ENCODE measurements at regions not wholly inside any gene's neighbourhood (a gene's known extent, or its start where the extent isn't known, plus 50 kb on each side); places are given as distances from the start of the nearest gene placed in this dataset.

GRCh38 chr5:173785866-173786265 lies 102.3 kb upstream of the CPEB4 start:
- no peak for DNase-seq

- no peak for DNase-seq
Observed at GRCh38 chr5:173786286-173787187, 101.6 kb upstream of the CPEB4 start.

- peak; percentile 5 to 7 for DNase-seq
Observed at GRCh38 chr5:173789031-173789920, 98.9 kb upstream of the CPEB4 start.

- DNase-seq, result no peak
Observed at GRCh38 chr5:173790177-173790719, 97.9 kb upstream of the CPEB4 start.

- DNase-seq, result no peak
Observed at GRCh38 chr5:173790836-173791546, 97.2 kb upstream of the CPEB4 start.

- DNase-seq, result no peak
Observed at GRCh38 chr5:173791878-173792277, 96.3 kb upstream of the CPEB4 start.

- DNase-seq, result no peak
Observed at GRCh38 chr5:173792781-173793547, 95.2 kb upstream of the CPEB4 start.

GRCh38 chr5:173793648-173794548 lies 94.3 kb upstream of the CPEB4 start:
- no peak for DNase-seq

- no peak for DNase-seq
Observed at GRCh38 chr5:173794901-173795416, 93.2 kb upstream of the CPEB4 start.

- DNase-seq, result no peak
Observed at GRCh38 chr5:173795601-173796000, 92.5 kb upstream of the CPEB4 start.

- no peak for DNase-seq
Observed at GRCh38 chr5:173796721-173797495, 91.2 kb upstream of the CPEB4 start.

GRCh38 chr5:173798127-173798810 lies 89.9 kb upstream of the CPEB4 start:
- no peak for DNase-seq

- no peak for DNase-seq
Observed at GRCh38 chr5:173800340-173800739, 87.8 kb upstream of the CPEB4 start.

GRCh38 chr5:173801006-173801405 lies 87.1 kb upstream of the CPEB4 start:
- no peak for DNase-seq

- DNase-seq, result no peak
Observed at GRCh38 chr5:173802670-173803165, 85.4 kb upstream of the CPEB4 start.

- no peak for DNase-seq
Observed at GRCh38 chr5:173804579-173804978, 83.6 kb upstream of the CPEB4 start.

GRCh38 chr5:173806270-173807035 lies 81.7 kb upstream of the CPEB4 start:
- no peak for DNase-seq

- DNase-seq, result no peak
Observed at GRCh38 chr5:173807181-173807655, 80.9 kb upstream of the CPEB4 start.
